ENCODE measurements at regions not wholly inside any gene's neighbourhood (a gene's known extent, or its start where the extent isn't known, plus 50 kb on each side); places are given as distances from the start of the nearest gene placed in this dataset.

DNA sequence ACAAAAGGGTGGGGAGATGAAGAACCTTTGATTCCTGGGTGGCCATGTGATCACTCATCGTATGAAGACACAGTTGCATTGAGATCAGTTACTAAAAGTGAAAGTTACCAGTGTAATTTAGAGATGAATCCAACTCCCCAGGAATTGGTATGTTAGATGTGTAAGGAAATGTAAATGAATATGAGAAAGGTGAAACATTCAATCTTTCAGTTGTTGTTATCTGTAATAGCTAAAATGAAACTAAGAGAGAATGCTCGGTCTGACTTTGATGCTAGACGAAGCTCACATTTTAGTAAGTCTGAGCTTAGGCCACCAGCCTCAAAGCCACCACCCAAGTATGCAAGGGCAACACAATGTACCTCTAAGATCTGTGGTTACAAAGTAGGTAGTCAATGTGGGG lies 194.3 kb upstream of the POF1B start:
- TF ChIP-seq, protein P1, sequence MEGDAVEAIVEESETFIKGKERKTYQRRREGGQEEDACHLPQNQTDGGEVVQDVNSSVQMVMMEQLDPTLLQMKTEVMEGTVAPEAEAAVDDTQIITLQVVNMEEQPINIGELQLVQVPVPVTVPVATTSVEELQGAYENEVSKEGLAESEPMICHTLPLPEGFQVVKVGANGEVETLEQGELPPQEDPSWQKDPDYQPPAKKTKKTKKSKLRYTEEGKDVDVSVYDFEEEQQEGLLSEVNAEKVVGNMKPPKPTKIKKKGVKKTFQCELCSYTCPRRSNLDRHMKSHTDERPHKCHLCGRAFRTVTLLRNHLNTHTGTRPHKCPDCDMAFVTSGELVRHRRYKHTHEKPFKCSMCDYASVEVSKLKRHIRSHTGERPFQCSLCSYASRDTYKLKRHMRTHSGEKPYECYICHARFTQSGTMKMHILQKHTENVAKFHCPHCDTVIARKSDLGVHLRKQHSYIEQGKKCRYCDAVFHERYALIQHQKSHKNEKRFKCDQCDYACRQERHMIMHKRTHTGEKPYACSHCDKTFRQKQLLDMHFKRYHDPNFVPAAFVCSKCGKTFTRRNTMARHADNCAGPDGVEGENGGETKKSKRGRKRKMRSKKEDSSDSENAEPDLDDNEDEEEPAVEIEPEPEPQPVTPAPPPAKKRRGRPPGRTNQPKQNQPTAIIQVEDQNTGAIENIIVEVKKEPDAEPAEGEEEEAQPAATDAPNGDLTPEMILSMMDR (conservative IDR thresholded peaks at IDR 0.05) = no peak
- TF ChIP-seq ZFX (IDR thresholded peaks at IDR 0.05) = no peak

Measured in C4-2B (cell line).